Heart right ventricle (tissue), 16 donors: ENCODE measurements at regions not wholly inside any gene's neighbourhood (a gene's known extent, or its start where the extent isn't known, plus 50 kb on each side); places are given as distances from the start of the nearest gene placed in this dataset.
"Not testable (repeated sequence)": the region's sequence is repeated elsewhere in the genome, so short reads cannot be mapped to it uniquely, and the experiment has no call there.

Experiments used
- ATAC-seq, 8 donors: fragments of 200-7000 bp; cut with Tn5 transposase; one replicate each; pipeline ENCODE4 v1.9.1; 2020; ENCODE audit warnings: mild to moderate bottlenecking in 8 of 8, moderate library complexity in 8 of 8, moderate number of reproducible peaks in 1 of 8
- DNase-seq, 2 donors: peaks; one replicate each; pipeline ENCODE4 v3.0.0-alpha.2; 2020
- H3K27ac ChIP-seq, 10 donors: fragments of 200-600 bp; sonication (generic) in 2 of 10; one replicate each; pipeline versions ENCODE4 v1.5.0 to v1.8.0; 2020 to 2022; ENCODE audit warnings: mild to moderate bottlenecking in 3 of 10
- H3K27me3 ChIP-seq, 7 donors: fragments of 200-600 bp; one replicate each; pipeline ENCODE4 v1.8.0; 2021 to 2022; ENCODE audit warnings: mild to moderate bottlenecking in 2 of 7
- H3K36me3 ChIP-seq, 9 donors: fragments of 200-600 bp; sonication (generic) in 1 of 9; one replicate each; pipeline versions ENCODE4 v1.5.0 to v1.8.0; 2020 to 2022; ENCODE audit warnings: mild to moderate bottlenecking in 2 of 9
- H3K4me1 ChIP-seq, 9 donors: fragments of 200-600 bp; sonication (generic) in 1 of 9; one replicate each; pipeline versions ENCODE4 v1.5.0 to v1.8.0; 2020 to 2022; ENCODE audit warnings: mild to moderate bottlenecking in 4 of 9
- H3K4me3 ChIP-seq, 10 donors: fragments of 200-600 bp; sonication (generic) in 2 of 10; one replicate each; pipeline versions ENCODE4 v1.5.0 to v1.8.0; 2020 to 2022; ENCODE audit warnings: mild to moderate bottlenecking in 7 of 10, moderate library complexity in 2 of 10
- H3K9me3 ChIP-seq, 11 donors: fragments of 200-600 bp in 10 of 11; sonication (generic) in 2 of 11; one replicate each; pipeline versions ENCODE4 v1.5.0 to v1.8.0; 2013 to 2022; ENCODE audit warnings: mild to moderate bottlenecking in 2 of 11, control low read depth in 1 of 11, moderate library complexity in 1 of 11
- WGBS, 2 donors: extraction: QIAGEN DNeasy Blood & Tissue Kit; methylation state at CpG; one replicate each; pipeline ENCODE4 v1.1.7; 2013; ENCODE audit warnings: inconsistent platforms in 1 of 2; 5-methylcytosine and 5-hydroxymethylcytosine counted together
- intact Hi-C, 10 donors: fragments of 100-400 bp; cut with DNase I; formaldehyde crosslinking; loops; one replicate each; pipeline versions ENCODE4 v1.11.1 to v1.14.2; 2022
- TF ChIP-seq, protein P1 (sequence below), 9 donors: fragments of 200-600 bp; sonication (generic) in 2 of 9; IDR thresholded peaks; one replicate each; pipeline versions ENCODE4 v1.5.0 to v1.8.0; 2021 to 2022; ENCODE audit warnings: antibody characterized with exemption in 9 of 9, mild to moderate bottlenecking in 5 of 9, moderate library complexity in 1 of 9
- donor health status: Arrhythmogenic right ventricular cardiomyopathy.
- donor health status: ischemic (EF 13 %, LVEDD 7.1; RV severe dilation, severe dysfunction).
- donor health status: healthy with polysubstance abuse.
- donor health status: DM: no; HTN: yes; CAD: no.
- donor health status: DM: no; HTN: no; CAD: no.
- donor health status: ischemic (EF 25% LVEDD 6.9; RV normal size, moderate dysfunction).
- donor health status: ischemic (EF 25% LVEDD 5.7; RV mildly dilated, moderate dysfunction).
- donor health status: healthy.
- donor health status: DM: yes; HTN: yes; CAD: no.
- donor health status: Ischemic cardiomyopathy.
- donor health status: ischemic (EF 35%, LVEDD 5.7; RV mildly dilated, moderate dysfunction).
- donor health status: nonischemic (EF 11% LVEDD 7.7; RV severe dilation, severe dysfunction).
- donor health status: DM: yes; HTN: yes; CAD: no.
- donor health status: PGD.
- donor health status: ischemic (EF 29% LVEDD 5.4; RV normal size, mild dysfunction).
- donor health status: nonischemic (EF 23%, LVEDD 6.1; RV moderate dilation, normal function).

DNA sequence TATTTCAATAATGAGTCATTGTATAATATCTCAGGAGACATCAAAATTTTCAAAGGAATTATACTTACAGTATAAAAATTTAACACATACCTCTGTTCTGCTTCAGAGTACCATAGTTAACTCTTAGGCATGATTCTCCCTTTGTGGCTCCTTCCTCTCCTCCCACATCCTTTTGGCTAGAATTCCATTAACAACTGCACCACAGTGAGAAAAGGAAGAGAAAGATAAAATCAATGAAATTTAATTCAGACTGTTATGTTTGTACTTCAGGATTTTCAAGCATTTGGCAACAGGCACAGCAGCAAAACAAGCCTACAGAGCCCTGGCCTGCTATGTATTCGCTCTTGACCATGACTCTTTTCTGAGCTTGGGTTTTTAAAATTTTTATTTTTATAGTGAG lies 57.2 kb upstream of the SGIP1 start:
- TF ChIP-seq, protein P1, sequence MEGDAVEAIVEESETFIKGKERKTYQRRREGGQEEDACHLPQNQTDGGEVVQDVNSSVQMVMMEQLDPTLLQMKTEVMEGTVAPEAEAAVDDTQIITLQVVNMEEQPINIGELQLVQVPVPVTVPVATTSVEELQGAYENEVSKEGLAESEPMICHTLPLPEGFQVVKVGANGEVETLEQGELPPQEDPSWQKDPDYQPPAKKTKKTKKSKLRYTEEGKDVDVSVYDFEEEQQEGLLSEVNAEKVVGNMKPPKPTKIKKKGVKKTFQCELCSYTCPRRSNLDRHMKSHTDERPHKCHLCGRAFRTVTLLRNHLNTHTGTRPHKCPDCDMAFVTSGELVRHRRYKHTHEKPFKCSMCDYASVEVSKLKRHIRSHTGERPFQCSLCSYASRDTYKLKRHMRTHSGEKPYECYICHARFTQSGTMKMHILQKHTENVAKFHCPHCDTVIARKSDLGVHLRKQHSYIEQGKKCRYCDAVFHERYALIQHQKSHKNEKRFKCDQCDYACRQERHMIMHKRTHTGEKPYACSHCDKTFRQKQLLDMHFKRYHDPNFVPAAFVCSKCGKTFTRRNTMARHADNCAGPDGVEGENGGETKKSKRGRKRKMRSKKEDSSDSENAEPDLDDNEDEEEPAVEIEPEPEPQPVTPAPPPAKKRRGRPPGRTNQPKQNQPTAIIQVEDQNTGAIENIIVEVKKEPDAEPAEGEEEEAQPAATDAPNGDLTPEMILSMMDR (IDR thresholded peaks at IDR 0.05) = no peak
- 83 to 90% methylated on average over 1 of the region's 1 CpG for WGBS, 2 donors
- DNase-seq = no peak
- ATAC-seq = no peak
- Histone ChIP-seq H3K27me3 (no peaks in the 10 kb centered on the region), H3K27ac (no peak overlapping the region), H3K36me3 (no peaks in the 10 kb centered on the region), H3K4me1 (peaks cover 0 to 9% (median 0%) of the 10 kb centered on the region in 9 donors), H3K9me3 (peaks cover 0 to 7% (median 0%) of the 10 kb centered on the region in 11 donors), H3K4me3 (no peak overlapping the region)
- intact Hi-C loops = no loop called here

DNA sequence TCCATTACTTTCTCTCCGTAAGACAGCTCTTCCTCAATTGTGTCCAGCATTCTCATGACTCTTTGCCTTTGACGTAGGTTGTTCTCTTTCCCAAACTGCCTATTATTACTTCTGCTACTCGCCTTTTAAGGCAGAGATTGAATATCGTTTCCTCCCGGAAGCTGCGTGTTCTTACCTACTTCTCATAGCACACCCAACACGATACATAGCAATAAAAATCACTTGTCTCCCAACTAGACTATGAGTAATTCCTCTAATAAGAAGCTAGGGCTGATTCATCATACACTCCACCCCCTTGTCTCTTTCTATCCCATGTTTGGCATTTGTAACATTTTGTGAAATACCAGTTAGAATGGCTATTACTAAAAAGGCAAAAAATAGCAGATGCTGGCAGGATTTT lies 55.8 kb upstream of the SGIP1 start:
- Histone ChIP-seq H3K36me3 (no peaks in the 10 kb centered on the region), H3K4me1 (peaks cover 0 to 9% (median 0%) of the 10 kb centered on the region in 9 donors), H3K27ac (no peak overlapping the region), H3K4me3 (no peak overlapping the region), H3K9me3 (peaks cover 0 to 7% (median 0%) of the 10 kb centered on the region in 11 donors), H3K27me3 (no peaks in the 10 kb centered on the region)
- WGBS, 2 donors = 94 to 95% methylated on average over 7 of the region's 7 CpGs
- ATAC-seq (no peak), DNase-seq (no peak)
- TF ChIP-seq, protein P1 (IDR thresholded peaks at IDR 0.05) = no peak
- intact Hi-C loops = no loop called here

DNA sequence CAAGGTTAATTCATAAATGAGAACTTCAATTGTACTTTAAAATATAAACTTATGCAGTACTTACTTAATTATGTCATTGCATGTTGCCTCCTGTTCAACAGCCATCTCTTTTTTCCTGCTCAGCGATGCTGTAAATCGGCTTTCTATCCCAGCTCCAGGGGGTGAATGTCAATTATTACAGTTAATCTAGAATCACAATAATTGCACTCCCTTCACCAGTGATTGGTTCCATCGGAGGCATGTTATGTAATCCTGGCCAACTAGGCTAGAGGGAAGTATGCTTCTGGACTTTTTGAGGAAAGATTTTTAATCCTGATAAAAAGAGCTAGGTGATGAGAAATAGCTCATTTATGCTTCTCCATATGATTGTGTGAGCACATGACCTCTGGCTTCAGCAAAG lies 53.8 kb upstream of the SGIP1 start:
- Histone ChIP-seq H3K27ac (no peak overlapping the region), H3K4me3 (no peak overlapping the region), H3K9me3 (peaks cover 0 to 8% (median 0%) of the 10 kb centered on the region in 11 donors), H3K36me3 (no peaks in the 10 kb centered on the region), H3K27me3 (no peaks in the 10 kb centered on the region), H3K4me1 (peaks cover 0 to 9% (median 0%) of the 10 kb centered on the region in 9 donors)
- intact Hi-C loops = no loop called here
- ATAC-seq (no peak), DNase-seq (no peak)
- WGBS, 2 donors = 82 to 90% methylated on average over 3 of the region's 3 CpGs
- TF ChIP-seq, protein P1 (IDR thresholded peaks at IDR 0.05) = no peak

DNA sequence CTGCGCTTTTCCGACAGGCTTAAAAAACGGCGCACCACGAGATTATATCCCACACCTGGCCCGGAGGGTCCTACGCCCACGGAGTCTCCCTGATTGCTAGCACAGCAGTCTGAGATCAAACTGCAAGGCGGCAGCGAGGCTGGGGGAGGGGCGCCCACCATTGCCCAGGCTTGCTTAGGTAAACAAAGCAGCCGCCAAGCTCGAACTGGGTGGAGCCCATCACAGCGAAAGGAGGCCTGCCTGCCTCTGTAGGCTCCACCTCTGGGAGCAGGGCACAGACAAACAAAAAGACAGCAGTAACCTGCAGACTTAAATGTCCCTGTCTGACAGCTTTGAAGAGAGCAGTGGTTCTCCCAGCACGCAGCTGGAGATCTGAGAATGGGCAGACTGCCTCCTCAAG lies 52.7 kb upstream of the SGIP1 start:
- H3K36me3 ChIP-seq, H3K27me3 ChIP-seq, H3K4me3 ChIP-seq, intact Hi-C loops, H3K27ac ChIP-seq, DNase-seq, H3K9me3 ChIP-seq, ATAC-seq, H3K4me1 ChIP-seq: not testable (repeated sequence)
- 68 to 81% methylated on average over 5 to 14 of the region's 15 CpGs for WGBS, 2 donors
